GM19452 (cell line): ENCODE measurements at regions not wholly inside any gene's neighbourhood (a gene's known extent, or its start where the extent isn't known, plus 50 kb on each side); places are given as distances from the start of the nearest gene placed in this dataset.
"Not testable (repeated sequence)": the region's sequence is repeated elsewhere in the genome, so short reads cannot be mapped to it uniquely, and the experiment has no call there.

ENCODE experiments used
- ATAC-seq: cut with Tn5 transposase; IDR thresholded peaks from one replicate; pipeline ENCODE4 v1.9.1; 2021; ENCODE audit not compliant: unreplicated experiment

DNA sequence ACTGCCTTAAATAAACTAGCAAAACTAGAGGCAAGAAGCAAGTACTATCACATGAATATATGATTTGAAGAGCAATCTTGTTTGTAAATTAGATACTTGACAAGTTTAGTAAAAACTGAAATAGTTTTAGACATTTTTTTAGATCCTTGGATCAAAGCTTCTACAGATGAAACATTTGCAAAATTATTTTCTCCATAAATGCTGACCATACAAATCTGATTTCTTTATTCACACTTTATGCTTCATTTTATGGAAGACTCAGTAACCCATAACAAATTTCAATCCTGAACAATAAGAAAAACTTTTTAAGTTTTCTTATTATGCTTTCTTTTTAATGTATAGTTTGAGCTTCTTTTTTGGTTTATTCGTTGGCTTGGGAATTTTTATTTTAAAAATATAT is 750.2 kb upstream of the SLITRK5 start:
- no peak for ATAC-seq

DNA sequence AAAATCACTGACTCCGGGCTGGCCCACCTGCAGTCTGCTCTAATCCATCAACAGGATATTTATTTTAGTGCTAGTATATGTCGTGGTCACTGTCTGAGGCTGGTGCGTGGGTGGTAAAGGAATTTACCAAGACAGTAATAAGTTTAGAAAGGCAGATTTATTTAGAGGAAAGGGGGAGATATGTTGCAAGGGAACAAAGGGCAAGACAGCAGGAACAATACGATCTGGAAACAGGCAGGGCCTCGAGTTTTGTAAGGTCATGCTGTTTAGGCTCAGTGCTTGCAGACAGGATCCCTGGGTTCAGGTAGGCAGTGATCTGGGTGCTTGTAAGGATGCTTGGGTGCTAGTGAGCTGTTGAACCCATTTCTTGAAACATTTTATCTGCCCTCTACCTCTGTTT is 748.2 kb upstream of the SLITRK5 start:
- ATAC-seq, result no peak

DNA sequence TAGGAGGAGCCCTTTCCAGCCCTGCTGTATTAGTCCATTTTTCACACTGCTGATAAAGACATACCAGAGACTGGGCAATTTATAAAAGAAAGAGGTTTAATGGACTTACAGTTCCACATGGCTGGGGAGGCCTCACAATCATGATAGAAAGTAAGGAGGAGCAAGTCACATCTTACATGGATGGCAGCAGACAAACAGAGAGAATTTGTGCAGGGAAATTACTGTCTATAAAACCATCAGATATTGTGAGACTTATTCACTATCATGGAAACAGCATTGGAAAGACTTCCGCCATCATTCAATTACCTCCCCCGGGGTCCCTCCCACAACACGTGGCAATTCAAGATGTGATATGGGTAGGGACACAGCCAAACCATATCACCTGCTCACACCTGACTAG is 744.3 kb upstream of the SLITRK5 start:
- not testable (repeated sequence) for ATAC-seq

DNA sequence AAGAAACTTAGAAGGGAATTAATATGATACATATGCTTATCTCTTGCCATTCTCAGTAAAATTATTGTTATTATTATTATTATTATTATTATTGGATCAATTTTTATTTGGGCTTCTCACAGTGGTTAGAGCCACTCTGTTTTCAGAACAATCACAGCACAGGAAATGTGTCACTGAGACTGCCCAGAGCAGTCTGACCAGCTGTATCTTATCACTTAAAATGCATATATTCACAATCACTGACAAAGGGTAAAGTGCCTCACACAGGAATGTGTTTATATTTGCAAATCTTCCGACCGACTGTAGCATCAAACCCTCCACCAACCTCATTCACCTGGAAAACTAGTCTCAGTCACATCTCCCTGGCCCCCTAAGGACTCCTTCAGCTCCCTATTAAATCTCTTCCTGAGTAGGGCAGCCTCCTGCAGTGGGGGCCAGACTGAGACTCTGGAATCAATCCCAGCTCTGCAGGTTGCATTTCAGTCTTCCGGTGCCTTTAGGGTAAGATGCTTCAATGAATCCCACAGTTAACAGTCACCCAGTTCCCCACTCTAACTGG is 738.3 kb upstream of the SLITRK5 start:
- ATAC-seq, result no peak

DNA sequence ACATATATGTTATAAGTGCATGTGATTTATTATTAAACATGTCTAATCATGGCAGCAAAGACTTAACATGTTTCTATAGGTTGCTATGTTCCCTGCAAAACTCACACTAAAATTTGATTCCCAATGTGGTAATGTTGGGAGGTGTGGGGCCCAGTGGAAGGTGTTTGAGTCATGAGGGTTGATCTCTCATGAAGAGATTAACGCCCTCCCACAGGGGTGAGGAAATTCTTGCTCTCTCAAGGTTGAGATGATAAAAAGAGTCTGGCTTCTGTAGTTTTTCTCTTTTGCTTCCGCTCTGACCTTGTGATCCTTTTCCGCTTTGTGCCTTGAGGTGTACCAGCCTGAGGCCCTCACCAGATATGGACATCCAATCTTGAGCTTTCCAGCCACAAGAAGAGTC is 737.5 kb upstream of the SLITRK5 start:
- ATAC-seq, result no peak

DNA sequence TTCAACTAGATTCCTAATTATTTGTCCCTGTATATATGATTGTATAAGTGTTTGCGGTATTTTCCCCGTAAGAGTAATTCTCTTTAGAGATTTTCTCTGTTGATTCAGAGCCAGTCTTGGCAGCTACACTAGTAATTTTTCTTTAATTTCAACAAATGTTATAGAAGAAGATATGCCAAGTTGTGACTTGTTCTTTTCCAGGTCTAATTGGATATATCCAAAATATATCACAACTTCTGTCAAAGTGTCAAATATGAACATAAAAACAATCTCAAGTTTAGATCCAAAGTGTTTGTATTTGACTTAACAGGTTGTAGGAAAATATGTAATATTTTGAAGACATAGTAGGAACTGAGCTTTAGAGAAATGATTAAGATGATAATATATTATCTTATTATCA is 733.9 kb upstream of the SLITRK5 start:
- no peak for ATAC-seq

DNA sequence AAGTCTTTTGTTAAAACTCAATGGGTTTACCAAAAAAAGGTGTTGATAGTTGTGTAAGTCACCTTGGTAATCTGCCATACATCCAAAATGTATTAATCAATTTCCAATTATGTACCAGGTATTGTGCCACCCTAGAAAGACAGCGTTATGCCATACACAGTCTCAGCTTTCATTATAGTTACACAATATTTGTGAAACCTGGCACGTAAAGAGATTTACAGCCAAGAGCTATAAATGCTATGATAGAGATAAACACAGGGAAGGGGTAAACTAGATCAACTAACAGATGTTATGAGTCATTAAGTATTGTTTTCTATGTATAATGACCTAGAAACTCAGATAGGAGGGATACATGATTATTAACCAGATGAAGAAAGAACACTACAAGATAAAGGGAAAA is 725.6 kb upstream of the SLITRK5 start:
- no peak for ATAC-seq

DNA sequence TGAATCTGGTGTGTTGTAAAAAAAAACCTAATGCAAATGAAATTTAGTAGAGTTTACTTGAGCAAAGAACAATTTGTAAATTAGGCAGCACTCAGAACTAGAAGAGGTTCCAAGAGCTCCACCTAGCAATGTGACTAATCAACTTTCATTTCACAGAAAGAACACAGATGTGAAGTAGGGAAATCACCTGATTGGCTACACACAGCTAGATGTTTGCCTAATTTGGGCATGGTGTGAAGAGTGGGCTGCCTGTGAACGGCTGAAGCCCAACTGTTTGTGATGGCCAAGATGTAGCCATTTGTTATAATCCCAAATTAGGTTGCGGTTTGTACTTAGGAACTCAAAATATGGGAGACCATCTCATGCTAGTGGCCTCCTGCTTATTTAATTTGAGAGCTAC is 724.4 kb upstream of the SLITRK5 start:
- no peak for ATAC-seq

DNA sequence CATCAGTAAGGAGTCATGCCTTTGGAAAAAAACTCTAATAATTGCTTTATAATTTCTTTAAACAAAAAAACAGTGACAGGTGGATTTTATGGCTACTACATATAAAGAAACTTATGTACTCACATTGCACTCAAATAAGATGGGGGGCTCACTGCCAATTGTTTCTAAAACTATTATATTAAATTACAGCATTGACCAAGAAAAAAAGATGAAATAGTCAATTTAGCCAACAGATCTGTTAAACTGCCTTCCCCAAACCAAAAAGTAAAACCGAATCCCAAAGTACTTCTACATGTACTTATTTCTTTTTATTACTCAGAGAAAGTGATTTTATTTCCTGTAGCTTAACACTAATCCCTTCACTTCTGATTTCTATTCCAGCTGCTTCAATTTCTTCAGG is 716.8 kb upstream of the SLITRK5 start:
- ATAC-seq, result no peak

DNA sequence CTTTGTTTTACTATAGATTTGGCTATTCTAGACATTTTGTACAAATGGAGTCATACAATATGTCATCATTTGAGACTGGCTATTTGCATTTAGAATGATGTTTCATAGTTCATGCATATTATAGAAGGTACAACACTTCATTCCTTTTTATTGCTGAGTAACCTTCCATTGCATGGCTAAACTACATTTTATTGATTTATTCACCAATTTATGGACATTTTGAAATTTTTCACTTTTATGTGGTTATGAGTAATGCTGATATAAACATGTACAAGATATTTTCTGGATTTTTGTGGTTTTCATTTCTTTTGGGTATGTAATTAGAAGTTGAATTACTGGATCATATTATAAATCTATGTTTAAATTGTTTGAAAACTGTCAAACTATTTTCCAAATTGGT is 710.3 kb upstream of the SLITRK5 start:
- no peak for ATAC-seq

DNA sequence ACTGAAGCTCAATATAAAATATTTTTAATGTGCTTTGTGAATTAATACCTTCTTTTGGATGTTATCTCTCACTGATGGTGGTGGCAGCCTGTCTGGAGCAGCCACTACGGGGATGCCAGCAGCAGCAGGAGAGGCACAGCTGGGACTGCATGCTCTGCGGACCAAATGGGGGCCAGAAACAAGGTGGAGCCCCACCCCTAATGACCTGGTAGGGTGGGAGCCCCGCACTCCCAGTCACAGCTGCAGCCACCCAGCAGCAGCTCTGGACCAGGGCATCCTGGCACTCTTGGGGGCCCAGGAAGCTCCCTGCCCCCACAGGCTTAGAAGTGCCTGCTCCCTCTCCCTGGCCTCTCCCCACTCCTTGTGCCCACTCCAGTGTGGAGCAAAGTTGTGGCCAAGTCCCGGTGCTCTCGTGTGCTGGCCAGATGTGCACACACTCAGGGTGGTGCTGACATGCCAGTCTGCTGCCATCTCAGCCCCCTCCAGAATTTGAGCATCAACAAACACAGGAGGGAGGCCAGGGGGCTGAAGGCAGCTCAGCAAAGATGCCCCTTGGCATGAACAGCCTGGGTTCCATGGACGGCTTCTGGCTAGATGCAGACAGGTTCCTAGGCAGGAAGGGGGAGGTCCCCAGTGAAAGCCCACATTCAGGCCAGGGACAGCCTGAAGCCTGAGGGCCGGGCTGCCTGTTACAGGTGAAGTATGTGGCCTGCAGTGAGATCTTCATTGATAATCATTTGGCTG is 696.7 kb upstream of the SLITRK5 start:
- ATAC-seq, result no peak

DNA sequence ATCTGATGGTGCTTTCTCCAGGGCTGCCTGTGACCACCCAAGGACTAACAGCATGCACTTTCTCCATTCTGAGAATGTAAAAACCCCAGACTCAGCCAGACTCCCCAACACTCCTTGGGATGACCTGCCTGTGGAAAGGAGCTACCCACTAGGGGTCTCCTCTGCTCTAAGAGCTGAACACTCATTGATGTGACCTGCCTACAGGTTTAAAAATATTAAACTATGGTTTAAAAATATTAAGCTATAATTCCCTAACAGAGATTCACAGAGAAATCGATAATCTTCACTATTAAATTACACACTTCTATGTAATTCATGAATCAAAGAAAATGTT is 696.2 kb upstream of the SLITRK5 start:
- ATAC-seq, result no peak

DNA sequence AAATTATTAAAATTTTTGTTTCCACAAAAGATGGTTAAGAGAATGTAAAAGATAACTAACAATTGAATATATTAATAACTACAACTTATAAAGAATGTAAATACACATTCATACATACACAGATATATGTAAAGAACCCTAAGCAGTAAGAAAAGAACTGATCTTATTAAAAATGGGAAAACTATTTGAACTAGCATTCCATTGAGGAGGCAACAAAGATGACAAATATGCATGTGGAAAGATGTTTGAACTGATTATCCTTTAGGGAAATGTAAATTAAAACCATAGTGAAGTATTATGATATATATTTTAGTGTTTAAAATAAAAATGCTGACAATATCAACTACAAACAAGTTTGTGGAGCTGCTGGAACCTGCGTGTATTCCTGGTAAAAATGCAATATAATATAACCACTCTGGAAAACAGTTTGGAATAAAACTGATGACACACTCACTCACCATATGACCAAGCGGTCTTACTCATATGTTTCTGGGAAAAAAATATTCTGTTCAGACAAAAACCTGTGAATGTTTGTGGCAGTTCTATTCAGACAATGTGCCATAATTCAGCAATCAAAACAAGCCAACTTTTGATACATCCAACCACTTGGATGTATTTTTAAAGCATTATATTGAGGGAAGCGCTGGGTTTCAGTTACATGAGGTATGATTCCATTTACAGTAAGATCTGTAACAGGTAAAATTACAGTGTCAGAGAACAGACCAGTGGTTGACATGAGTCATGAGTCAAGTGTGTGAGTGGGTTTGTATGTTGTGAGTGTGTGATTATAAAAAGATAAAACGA is 694.4 kb upstream of the SLITRK5 start:
- ATAC-seq, result no peak

DNA sequence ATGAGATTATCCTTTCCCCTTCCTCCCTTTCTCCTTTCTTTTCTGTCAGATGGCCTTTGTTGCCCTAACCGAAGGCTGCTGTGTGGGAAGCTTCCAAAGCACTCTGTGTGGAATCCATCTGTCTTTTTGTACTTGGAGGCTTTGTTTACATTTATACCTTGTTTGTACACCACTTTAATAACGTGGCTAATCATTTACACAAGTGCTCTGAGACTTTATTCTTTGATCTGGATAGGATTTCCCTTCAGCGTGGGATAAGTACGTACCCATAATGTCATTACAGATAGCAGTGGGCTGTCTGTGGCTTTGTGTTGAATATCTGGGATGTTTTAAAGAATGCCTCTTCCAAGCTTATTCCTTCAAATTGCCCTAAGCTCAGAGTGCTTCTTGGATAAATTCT is 684.7 kb upstream of the SLITRK5 start:
- no peak for ATAC-seq

DNA sequence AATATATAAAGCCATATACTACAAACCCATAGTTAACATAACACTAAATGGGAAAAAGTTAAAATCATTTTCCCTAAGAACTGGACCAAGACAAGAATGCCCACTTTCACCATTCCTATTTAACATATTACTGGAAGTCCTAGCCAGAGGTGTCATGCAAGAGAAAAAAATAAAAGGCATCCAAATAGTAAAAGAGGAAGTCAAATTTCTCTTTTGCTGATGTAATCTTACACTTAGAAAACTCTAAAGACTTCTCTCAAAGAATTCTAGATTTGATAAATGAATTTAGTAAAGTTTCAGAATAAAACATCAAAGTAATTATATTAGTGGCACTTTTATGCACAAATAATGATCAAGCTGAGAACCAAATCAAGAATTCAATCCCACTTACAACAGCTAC is 678.9 kb upstream of the SLITRK5 start:
- ATAC-seq, result no peak

DNA sequence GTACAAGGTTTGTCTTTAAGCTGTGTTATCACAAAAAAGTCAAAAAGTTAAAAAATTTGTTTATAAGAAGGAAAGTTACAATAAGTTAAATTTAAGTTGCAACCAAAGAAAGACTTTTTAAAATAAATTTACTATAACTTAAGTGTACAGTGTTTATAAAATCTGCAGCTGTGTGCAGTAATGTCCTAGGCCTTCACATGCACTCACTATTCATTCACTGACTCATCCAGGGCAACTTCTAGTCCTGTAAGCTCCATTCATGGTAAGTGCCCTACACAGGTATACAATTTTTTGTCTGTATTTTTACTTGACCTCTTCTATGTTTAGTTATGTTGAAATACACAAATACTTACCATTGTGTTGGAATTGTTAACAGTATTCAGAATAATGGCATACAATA is 667.9 kb upstream of the SLITRK5 start:
- ATAC-seq, result no peak

DNA sequence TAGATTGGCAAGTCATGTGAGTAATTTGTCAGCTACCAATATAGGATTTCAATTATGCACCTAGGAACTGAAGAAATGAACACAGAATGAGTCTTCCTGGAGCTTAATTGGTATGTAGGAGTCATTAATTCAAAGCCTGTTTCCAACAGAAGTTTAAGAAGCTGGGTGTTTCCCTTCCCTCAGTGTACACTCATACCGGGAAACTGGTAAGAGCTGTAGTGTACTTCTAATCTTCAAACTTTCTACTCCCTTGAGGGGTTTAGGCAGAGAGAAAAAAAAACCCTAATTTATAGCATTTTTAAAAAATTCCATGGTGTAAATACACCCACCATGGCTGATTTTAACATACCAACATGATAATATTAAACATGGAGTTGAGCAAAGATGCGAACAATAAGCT is 665.7 kb upstream of the SLITRK5 start:
- ATAC-seq, result no peak

DNA sequence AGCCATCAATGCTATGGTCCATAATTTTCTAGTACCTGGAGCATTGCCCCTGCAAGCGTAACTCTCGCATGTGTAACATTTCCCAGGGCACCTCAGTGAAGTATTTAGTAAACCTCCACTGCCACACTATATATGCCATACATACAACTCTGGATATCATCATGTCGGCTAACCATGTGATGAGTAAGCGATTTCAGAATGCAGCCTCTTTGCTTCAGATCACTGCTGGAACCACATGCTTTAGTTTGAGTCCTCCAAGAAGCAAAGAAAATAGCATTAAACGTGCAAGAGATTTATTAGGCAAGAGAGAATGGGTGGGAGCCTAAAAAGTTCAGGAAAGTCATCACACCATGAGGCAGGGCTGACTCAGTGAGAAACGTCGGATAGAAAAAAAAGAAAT is 635.6 kb upstream of the SLITRK5 start:
- no peak for ATAC-seq

DNA sequence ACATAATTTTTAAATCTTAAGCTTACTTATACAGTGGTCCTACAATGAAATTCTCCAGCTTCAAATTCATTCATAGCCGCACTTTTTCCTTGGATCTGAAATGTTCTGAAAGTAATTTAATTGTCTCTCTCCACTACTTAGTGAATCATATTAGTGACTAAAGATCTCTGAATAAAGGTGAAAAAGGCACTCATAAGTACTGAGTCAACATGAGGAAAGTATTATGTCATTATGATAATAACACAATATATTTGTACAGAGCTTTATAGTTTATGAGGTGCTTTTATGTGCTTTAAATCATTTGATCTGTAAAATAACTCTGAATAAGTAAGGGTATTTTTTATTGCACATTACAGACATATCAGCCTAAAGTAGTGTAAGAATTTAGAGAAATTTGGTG is 628.2 kb upstream of the SLITRK5 start:
- ATAC-seq, result no peak

DNA sequence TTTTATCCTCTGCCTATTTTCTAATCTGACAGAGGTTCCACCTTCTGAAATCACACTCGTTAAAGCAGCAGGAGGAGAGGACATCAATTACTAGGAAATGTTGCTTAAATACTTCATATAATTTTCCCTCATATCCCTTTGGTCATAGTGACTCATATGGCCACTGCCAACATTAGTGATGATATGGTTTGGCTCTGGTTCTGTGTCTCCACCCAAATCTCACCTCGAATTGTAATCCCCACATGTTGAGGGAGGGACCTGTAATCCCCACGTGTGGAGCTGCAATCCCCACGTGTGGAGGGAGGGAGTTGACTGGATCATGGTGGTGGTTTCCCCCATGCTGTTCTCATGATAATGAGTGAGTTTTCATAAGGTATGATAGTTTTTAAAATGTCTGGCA is 618.4 kb upstream of the SLITRK5 start:
- no peak for ATAC-seq

DNA sequence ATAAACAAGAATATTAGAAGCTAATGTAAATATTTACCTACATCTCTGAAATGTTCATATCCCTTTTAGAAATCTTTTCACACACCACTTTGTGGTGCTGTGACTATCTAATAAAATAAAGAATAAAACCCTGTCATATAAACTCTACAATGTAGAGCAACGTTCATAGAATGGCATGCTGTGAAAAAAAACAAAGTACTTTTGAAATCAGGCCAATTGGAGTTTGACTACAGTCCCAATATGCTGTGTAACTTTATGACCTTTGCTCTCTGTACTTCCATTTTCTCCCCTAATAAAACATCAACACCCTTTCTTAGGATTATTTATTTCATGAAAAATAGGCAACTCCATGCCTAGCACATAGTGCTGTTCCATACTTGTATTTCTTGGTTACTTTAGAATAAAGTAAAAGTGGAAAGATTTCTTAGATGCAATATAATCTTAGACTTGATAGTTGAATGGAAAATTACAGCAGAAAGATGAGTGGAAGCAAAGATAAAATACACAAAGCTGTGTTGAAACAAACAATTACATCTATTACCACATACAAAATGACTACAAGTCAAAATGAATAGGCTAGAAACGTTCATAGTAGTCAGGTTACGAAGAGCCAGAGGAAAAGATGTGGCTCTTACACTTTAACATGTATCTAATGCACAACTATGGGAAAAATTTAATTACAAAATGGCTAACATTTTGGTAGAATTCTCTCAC is 613.2 kb upstream of the SLITRK5 start:
- no peak for ATAC-seq

DNA sequence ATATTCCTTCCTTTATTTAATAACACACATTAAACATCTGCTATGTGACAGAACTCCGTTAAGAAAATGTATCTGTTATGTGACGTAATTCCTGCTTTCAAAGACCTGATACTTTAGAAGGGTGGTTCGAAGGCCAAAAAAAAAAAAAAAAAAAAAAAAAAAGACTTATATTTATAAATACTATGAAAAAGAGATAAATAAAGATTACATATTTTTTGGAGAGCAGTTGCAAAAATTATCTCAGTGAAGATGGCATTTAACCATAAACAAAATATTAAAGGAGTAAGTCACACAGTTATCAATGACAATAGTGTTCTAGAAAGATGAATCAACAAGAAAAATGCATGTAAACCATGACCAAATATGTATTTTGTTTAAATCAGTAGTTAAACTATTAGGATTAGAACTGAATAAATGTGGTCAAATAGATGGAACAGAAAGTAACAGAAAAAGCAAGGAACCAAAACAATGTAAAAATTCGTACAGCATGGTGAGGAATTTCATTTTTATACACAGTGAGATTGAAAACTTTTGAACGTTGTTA is 612.3 kb upstream of the SLITRK5 start:
- no peak for ATAC-seq
